ENCODE measurements at regions not wholly inside any gene's neighbourhood (a gene's known extent, or its start where the extent isn't known, plus 50 kb on each side); places are given as distances from the start of the nearest gene placed in this dataset.
"Not testable (repeated sequence)": the region's sequence is repeated elsewhere in the genome, so short reads cannot be mapped to it uniquely, and the experiment has no call there.

GRCh38 chr10:70967591-70968587 lies 79.5 kb upstream of the PCBD1 start:
- no peak for DNase-seq

GRCh38 chr10:70969188-70969587 lies 80.8 kb upstream of the PCBD1 start:
- no peak for DNase-seq

GRCh38 chr10:70970830-70971229 lies 82.5 kb upstream of the PCBD1 start:
- no peak for DNase-seq

- no peak for DNase-seq
These were observed 84.9 kb upstream of the PCBD1 start for GRCh38 chr10:70973275-70973674.

DNA sequence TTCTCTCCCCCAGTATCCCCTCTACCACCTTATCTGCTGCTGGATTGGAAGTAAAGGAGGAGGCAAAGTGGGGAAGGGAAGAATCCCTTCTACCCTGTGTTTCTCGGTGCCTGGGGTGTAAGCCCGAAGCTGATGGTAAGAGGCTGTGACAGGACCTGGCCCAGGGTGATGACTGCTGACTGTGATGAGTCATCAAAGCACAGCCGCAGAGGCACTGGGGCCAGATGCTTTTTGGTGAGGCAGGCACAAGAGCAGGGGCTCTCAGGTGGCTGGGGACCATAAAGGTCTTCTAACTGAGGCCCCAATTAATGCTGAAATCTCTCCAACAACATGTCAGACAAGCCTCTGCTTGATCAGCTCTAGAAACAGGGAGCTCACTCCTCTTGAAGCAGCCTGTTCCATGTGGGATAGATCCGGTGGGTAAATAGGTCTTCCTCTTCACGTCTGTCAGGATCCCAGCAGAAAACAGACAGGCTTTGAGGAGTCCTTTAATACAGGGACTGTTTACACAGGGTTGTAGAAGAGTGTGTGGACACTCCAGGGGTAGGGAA lies 86.1 kb upstream of the PCBD1 start:
- no peak for DNase-seq

DNA sequence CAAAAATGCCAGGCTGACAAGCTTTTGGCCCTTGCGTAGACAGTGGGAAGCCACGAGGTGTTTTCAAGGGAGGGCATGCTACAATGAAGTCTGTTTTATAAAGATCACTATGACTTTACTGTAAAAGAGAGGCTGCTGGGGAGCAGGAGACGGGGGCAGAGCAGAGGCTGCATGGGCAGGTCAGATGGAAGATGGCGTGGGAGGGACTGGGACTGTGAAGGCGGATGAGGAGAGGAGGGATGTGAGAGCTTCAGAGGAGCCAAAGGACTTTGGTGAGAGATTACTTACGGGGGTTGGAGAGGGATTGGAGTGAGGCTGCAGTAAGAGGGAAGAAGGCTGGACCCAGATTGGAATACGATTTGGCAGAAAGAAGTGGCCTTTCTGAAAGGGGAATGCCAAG lies 86.6 kb upstream of the PCBD1 start:
- DNase-seq = no peak

GRCh38 chr10:70976063-70976695 lies 87.8 kb upstream of the PCBD1 start:
- DNase-seq = no peak

- no peak for DNase-seq
These were observed 89.3 kb upstream of the PCBD1 start for GRCh38 chr10:70977625-70978024.

GRCh38 chr10:70978181-70978580 lies 89.8 kb upstream of the PCBD1 start:
- DNase-seq = no peak

DNA sequence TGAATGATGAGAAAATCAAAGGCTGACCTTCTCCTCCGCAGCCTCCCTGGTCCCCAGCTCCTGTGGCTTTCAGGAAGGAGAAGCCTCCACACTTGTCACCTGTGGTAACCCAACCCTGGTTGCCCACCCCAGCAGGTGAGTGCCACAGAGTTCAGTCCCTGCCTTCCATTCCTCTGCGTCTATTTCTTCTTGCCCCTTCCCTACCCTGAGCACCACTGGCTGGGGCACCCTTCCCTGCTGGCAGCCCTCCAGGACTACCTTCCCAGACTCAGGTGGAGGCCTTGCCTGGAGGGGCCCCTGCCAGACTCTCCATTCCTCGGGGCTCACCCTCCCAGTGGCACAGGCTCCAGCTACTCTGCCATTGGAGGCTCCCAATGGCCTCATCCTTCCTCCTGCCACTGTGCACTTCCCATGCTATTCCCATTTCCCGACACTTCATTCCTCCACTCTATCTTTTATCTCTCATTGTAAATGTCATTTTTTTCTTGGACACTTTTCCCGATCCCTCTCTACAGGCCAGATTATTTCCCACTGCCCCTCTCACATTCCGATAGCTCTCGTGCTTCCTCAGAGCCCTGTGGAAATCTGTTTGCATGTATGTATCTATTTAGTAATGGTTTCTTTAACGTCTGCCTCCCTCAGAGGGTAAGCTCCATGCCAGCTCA lies 90.6 kb upstream of the PCBD1 start:
- DNase-seq = no peak

DNA sequence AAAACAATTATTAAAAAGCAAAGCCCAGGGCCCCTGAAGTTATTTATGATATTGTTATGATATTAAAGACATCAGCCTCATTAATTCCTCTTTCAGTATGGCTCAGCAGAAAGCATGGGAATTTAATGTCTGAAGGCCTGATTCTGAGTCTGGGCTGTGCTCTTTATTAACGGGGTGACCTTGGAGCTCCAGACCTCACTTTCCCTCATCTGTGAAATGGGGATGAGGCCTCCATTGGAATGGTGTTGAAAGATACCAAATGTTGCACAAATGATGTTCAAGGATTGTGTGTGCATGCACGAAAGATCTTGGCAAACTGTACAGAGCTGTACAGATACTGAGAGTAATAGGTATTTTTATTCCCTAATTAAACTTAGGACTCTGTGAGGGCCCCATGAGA lies 92.3 kb upstream of the PCBD1 start:
- no peak for DNase-seq

GRCh38 chr10:70981171-70981836 lies 92.9 kb upstream of the PCBD1 start:
- no peak for DNase-seq

- DNase-seq = no peak
These were observed 93.6 kb upstream of the PCBD1 start for GRCh38 chr10:70981936-70982335.

DNA sequence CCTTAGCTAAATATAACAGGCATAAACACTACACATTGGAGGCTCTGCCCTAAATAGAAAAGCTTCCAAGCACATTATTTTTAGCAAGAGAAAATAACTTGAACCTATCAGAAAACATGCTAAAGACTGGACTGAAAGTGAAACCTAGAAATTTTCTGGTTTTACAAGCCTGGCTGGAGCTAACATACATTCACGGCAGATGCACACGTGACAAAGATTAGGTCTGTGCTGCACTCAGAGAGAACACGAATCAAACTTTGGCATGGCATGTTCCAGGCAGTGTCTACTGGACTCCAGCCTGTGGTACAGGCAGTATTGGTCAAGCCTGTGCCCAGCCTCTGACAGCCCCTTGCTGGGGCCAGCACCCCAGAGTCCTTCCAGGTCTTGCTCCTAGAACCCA lies 94.1 kb upstream of the PCBD1 start:
- no peak for DNase-seq

DNA sequence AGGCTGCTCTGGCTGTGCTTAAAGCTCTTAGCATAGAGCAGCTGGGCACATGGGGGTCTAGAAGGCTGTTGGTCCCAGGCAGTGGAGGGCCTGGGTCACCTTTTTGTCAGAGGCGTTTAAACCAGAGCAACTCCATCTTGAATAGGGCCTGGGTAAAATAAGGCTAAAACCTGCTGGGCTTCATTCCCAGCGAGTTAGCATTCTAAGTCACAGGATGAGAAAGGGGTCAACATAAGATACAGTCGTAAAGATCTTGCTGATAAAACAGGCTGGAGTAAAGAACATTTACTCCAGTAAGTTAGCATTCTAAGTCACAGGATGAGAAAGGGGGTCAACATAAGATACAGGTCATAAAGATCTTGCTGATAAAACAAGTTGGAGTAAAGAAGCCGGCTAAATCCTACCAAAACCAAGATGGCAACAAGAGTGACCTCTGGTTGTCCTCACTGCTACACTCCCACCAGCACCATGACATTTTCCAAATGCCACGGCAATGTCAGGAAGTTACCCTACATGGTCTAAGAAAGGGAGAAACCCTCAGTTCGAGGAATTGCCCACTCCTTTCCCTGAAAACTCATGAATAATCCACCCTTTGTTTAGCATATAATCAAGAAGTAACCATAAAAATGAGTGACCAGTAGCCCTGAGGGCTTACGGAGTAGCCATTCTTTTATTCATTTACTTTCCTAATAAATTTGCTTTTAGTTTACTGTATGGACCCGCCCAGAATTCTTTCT lies 96.8 kb upstream of the PCBD1 start:
- peak in 1 of 2 donors; percentile 7 for DNase-seq

DNA sequence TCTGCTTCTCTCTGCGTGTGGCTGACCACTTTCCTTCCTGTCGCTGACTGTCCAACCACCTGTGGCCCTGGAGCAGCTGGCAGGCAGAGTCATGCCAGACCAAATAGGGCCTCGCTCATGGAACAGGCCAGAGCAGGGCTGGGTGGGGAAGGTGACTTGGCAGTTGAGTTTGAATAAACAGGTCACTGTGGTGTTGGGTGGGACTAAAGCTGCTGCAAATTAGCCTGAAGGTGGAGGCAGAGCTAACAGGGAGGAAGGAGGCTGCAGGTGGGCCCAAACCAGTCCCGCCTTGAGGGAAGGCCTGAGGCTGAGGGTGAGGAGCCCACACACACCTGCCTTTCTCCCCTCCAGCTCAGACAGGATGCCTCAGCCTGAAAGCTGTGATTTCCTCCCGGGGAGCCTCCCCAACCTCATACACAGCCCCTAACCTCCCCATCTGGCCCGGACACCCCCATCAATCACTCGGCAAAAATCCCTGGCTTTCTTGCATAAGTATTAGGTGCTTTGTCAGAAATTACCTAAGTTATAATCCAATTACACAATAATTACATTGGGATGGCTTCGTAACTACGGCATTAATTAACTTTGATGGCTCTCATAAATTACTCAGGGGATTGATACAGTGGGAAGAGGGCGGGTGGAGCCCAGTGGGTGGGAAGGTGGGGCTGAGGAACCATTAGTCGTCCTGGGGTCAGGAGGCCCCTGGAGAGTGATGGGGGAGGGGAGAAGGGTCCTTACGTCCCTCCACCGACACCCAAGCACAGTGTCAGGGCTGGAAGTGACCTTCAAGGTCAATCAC lies 97.7 kb upstream of the PCBD1 start:
- no peak for DNase-seq

DNA sequence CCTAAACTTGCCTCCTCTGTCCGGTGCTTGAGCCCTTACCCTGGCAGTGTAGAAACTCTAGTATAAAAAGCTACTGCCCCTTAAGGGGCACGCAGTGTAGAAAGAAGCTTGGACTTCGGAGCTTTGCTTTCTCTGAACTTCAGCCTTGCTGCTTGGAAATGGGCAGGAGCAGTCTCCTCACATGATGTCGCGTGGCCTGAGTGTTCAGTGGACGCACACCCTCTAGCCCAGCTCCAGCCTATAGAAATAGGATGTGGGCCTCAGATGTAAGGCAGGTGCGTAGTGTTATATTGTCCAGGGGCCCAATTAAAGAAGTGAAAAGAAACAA lies 98.2 kb upstream of the PCBD1 start:
- DNase-seq = no peak

GRCh38 chr10:70987396-70988130 lies 99.2 kb upstream of the PCBD1 start:
- DNase-seq = no peak

DNA sequence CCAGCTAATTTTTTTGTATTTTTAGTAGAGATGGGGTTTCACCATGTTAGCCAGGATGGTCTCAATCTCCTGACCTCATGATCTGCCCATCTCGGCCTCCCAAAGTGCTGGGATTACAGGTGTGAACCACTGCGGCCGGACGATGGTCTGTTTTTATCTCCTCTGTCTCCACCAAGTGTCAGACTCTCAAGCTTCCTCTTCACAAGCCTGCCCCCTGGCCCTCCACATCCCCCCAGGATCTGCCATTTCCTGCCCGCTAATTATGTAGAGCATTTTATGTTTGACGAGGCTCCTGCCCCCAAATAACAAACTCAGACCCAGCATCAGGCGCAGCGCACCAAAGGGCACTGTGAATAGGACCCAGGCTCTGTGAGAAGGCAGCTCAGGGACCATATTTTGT lies 101.8 kb upstream of the PCBD1 start:
- DNase-seq = not testable (repeated sequence)

GRCh38 chr10:70990681-70991080 lies 102.3 kb upstream of the PCBD1 start:
- DNase-seq = no peak
